GM19025 (cell line): ENCODE measurements at regions not wholly inside any gene's neighbourhood (a gene's known extent, or its start where the extent isn't known, plus 50 kb on each side); places are given as distances from the start of the nearest gene placed in this dataset.

Experiments used
- ATAC-seq: cut with Tn5 transposase; IDR thresholded peaks from one replicate; pipeline ENCODE4 v1.9.1; 2021; ENCODE audit warnings: mild to moderate bottlenecking, low read depth, moderate library complexity; ENCODE audit not compliant: unreplicated experiment

- no peak for ATAC-seq
Measured at GRCh38 chr13:88526186-88526852, 855.1 kb downstream of the SLITRK5 start.

GRCh38 chr13:88526853-88527215, 855.7 kb downstream of the SLITRK5 start:
- ATAC-seq, result no peak

GRCh38 chr13:88541994-88542393, 870.8 kb downstream of the SLITRK5 start:
- ATAC-seq, result no peak

GRCh38 chr13:88544836-88545235, 873.7 kb downstream of the SLITRK5 start:
- ATAC-seq, result no peak

GRCh38 chr13:88552966-88553365, 881.8 kb downstream of the SLITRK5 start:
- ATAC-seq, result no peak

GRCh38 chr13:88565566-88565965, 894.4 kb downstream of the SLITRK5 start:
- ATAC-seq, result no peak

- ATAC-seq, result no peak
Measured at GRCh38 chr13:88585861-88586260, 914.7 kb downstream of the SLITRK5 start.

- ATAC-seq, result no peak
Measured at GRCh38 chr13:88586263-88586662, 915.1 kb downstream of the SLITRK5 start.

- no peak for ATAC-seq
Measured at GRCh38 chr13:88590574-88590973, 919.4 kb downstream of the SLITRK5 start.

GRCh38 chr13:88592105-88592504, 920.9 kb downstream of the SLITRK5 start:
- ATAC-seq, result no peak

- no peak for ATAC-seq
Measured at GRCh38 chr13:88601949-88602348, 930.8 kb downstream of the SLITRK5 start.

- ATAC-seq, result no peak
Measured at GRCh38 chr13:88602786-88603777, 931.9 kb downstream of the SLITRK5 start.

GRCh38 chr13:88617176-88617575, 946.0 kb downstream of the SLITRK5 start:
- no peak for ATAC-seq

GRCh38 chr13:88622362-88622973, 951.3 kb downstream of the SLITRK5 start:
- ATAC-seq, result no peak

GRCh38 chr13:88623150-88623549, 952.0 kb downstream of the SLITRK5 start:
- ATAC-seq, result no peak

GRCh38 chr13:88627071-88627470, 955.9 kb downstream of the SLITRK5 start:
- no peak for ATAC-seq

- ATAC-seq, result no peak
Measured at GRCh38 chr13:88628882-88629281, 957.7 kb downstream of the SLITRK5 start.

- ATAC-seq, result no peak
Measured at GRCh38 chr13:88637935-88638334, 966.8 kb downstream of the SLITRK5 start.

- no peak for ATAC-seq
Measured at GRCh38 chr13:88643233-88643632, 972.1 kb downstream of the SLITRK5 start.

- ATAC-seq, result no peak
Measured at GRCh38 chr13:88648598-88649373, 977.6 kb downstream of the SLITRK5 start.
